ENCODE measurements at regions not wholly inside any gene's neighbourhood (a gene's known extent, or its start where the extent isn't known, plus 50 kb on each side); places are given as distances from the start of the nearest gene placed in this dataset.
"Not testable (repeated sequence)": the region's sequence is repeated elsewhere in the genome, so short reads cannot be mapped to it uniquely, and the experiment has no call there.

GRCh38 chrX:41026702-41027078, 58.6 kb upstream of the USP9X start:
- H3K36me3 ChIP-seq, result no peaks in the 10 kb centered on the region
- H3K9me3 ChIP-seq, result peaks cover 0 to 4% (median 0%) of the 10 kb centered on the region in 11 donors
- peaks cover 0 to 93% (median 0%) of the 10 kb centered on the region in 7 donors for H3K27me3 ChIP-seq
- ATAC-seq (no peak), DNase-seq (no peak)
- intact Hi-C loops (cut with DNase I), result no loop called here
- no peak overlapping the region for H3K27ac ChIP-seq
- H3K4me1 ChIP-seq, result no peaks in the 10 kb centered on the region
- 88% methylated on average over 5 of the region's 5 CpGs for WGBS, 2 donors
- no peak for TF ChIP-seq CTCF (IDR thresholded peaks at IDR 0.05)
- H3K4me3 ChIP-seq, result no peak overlapping the region

GRCh38 chrX:41029332-41029731, 55.9 kb upstream of the USP9X start:
- DNase-seq (no peak), ATAC-seq (no peak)
- peaks cover 0 to under 1% (median 0%) of the 10 kb centered on the region in 11 donors for H3K9me3 ChIP-seq
- no peak overlapping the region for H3K27ac ChIP-seq
- TF ChIP-seq CTCF (IDR thresholded peaks at IDR 0.05), result no peak
- peaks cover 0 to 82% (median 0%) of the 10 kb centered on the region in 7 donors for H3K27me3 ChIP-seq
- H3K4me1 ChIP-seq, result no peaks in the 10 kb centered on the region
- intact Hi-C loops (cut with DNase I), result no loop called here
- whole genome bisulfite sequencing, 2 donors, result 78 to 87% methylated on average over 7 of the region's 7 CpGs
- H3K4me3 ChIP-seq, result no peak overlapping the region
- H3K36me3 ChIP-seq, result no peaks in the 10 kb centered on the region

GRCh38 chrX:41031256-41031967, 53.8 kb upstream of the USP9X start:
- no peaks in the 10 kb centered on the region for H3K9me3 ChIP-seq
- DNase-seq (no peak), ATAC-seq (no peak)
- 95 to 97% methylated on average over 13 of the region's 13 CpGs for WGBS, 2 donors
- H3K36me3 ChIP-seq, result no peaks in the 10 kb centered on the region
- peaks cover 0 to 66% (median 0%) of the 10 kb centered on the region in 7 donors for H3K27me3 ChIP-seq
- intact Hi-C loops (cut with DNase I), result no loop called here
- H3K4me1 ChIP-seq, result no peaks in the 10 kb centered on the region
- no peak overlapping the region for H3K4me3 ChIP-seq
- TF ChIP-seq CTCF (IDR thresholded peaks at IDR 0.05), result no peak
- H3K27ac ChIP-seq, result no peak overlapping the region

GRCh38 chrX:41033299-41033698, 51.9 kb upstream of the USP9X start:
- intact Hi-C loops (cut with DNase I), result no loop called here

GRCh38 chrX:41034902-41035301, 50.3 kb upstream of the USP9X start:
- intact Hi-C loops (cut with DNase I); DNase-seq; H3K4me1 ChIP-seq; H3K4me3 ChIP-seq; H3K9me3 ChIP-seq; H3K27ac ChIP-seq; H3K36me3 ChIP-seq; ATAC-seq: not testable (repeated sequence)
- WGBS, 2 donors, result 96 to 100% methylated on average over 5 of the region's 5 CpGs
- peaks cover 0 to 55% (median 0%) of the 10 kb centered on the region in 7 donors for H3K27me3 ChIP-seq

More at GRCh38 chrX:41033299-41033698, 51.9 kb upstream of the USP9X start:
- Histone ChIP-seq H3K4me1 (no peaks in the 10 kb centered on the region), H3K9me3 (no peaks in the 10 kb centered on the region), H3K27me3 (peaks cover 0 to 55% (median 0%) of the 10 kb centered on the region in 7 donors), H3K27ac (no peak overlapping the region), H3K4me3 (no peak overlapping the region), H3K36me3 (no peaks in the 10 kb centered on the region)
- ATAC-seq (no peak), DNase-seq (no peak)
- no peak for TF ChIP-seq CTCF (IDR thresholded peaks at IDR 0.05)

Measured in heart right ventricle (tissue), 16 donors.